GM13976 (cell line): ENCODE measurements at regions not wholly inside any gene's neighbourhood (a gene's known extent, or its start where the extent isn't known, plus 50 kb on each side); places are given as distances from the start of the nearest gene placed in this dataset.

Experiments used
- DNase-seq: peaks from one replicate; pipeline ENCODE4 v3.0.0; 2012; ENCODE audit warnings: low spot score
- CTCF ChIP-seq: IDR thresholded peaks from 2 replicates; pipeline ENCODE4 v1.5.1; 2012; ENCODE audit warnings: borderline replicate concordance, mild to moderate bottlenecking; ENCODE audit not compliant: insufficient read depth; ENCODE audit errors: extremely low read depth, missing control alignments, control extremely low read depth
- in situ Hi-C: fragments of 300-500 bp; cut with MboI; formaldehyde crosslinking; loops from one replicate; pipeline ENCODE4 v1.12.0; 2022; ENCODE audit warnings: low sequenced_read_pairs, mixed read lengths, inconsistent platforms; ENCODE audit not compliant: unreplicated experiment

DNA sequence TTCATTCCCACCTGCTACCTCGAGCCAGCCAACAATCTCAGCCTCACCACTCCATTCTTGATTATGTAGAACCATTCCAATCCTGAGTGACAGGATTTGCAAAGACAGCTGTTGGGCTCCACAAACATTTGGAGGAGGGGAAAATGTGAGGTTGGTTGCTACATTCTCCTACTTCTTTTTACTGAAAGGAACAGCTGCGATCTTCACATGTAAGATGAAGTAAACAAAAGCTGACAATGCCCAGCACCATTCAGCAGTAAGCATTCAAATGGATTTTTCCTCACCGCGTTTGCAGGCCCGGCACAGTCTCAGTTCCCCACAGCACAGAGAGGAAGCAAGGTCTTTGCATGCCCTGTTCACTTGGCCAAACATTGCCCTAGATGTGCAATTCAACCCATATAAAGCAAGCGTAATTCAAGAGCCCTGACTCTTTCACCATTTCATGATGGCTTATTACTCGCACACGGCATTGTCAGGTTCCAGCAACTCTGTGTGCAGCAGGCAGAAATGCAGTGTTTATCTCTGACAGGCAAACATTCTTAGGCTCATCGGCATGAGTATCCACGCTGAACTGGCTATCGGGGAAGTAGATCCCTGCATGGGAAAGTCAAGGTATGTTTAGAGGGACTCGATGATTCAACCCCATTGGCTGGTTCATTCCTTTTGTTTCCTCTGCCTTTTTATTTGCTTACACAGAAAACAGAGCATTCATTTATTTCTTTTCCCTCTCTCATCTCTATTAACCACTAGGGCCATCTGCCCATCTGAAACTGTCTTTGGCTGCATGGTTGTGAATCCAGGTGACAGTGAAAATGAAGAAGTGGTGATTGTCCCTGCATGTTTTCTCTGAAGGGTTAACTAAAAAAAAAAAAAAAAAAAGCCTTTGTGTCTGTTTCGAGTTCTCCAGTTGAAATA lies 236.1 kb upstream of the PLEKHG7 start:
- TF ChIP-seq CTCF: no peak
- in situ Hi-C loops: loop anchor here (10.0 to 25.0 kb wide), 2 partner anchors 96 to 322 kb away; partner anchors contain the start of gene BTG1
- no peak for DNase-seq

- TF ChIP-seq CTCF: no peak
- in situ Hi-C loops: loop anchor here (10.0 to 25.0 kb wide), 2 partner anchors 96 to 321 kb away; partner anchors contain the start of gene BTG1
- no peak for DNase-seq
These were observed 236.9 kb upstream of the PLEKHG7 start for GRCh38 chr12:92465786-92466295.

- TF ChIP-seq CTCF: no peak
- no peak for DNase-seq
- in situ Hi-C loops: loop anchor here (10.0 to 25.0 kb wide), 2 partner anchors 97 to 320 kb away; partner anchors contain the start of gene BTG1
These were observed 237.9 kb upstream of the PLEKHG7 start for GRCh38 chr12:92464911-92465310.

- no peak for DNase-seq
- TF ChIP-seq CTCF: no peak
- in situ Hi-C loops: loop anchor here (10.0 to 25.0 kb wide), 2 partner anchors 99 to 318 kb away; partner anchors contain the start of gene BTG1
These were observed 239.6 kb upstream of the PLEKHG7 start for GRCh38 chr12:92463171-92463570.

DNA sequence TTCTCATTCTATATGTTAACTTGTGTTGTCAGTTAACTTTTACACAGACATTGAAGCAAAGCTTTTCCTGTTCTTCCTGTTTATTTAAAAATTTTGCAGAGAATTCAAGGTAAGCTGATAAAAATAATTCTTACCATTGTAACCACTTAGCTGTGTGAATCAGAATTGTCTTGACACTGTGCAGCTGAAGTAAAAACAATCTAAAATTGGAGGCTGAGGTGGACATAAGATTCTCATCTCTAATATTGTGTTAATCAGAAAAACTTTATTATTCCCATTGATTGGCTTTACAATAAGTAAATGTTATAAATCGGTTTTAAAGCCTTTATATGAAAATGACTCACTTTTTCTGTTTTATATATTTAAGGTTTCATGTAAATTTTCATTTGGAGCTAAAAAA lies 240.3 kb upstream of the PLEKHG7 start:
- no peak for DNase-seq
- no peak for TF ChIP-seq CTCF
- in situ Hi-C loops: loop anchor here (10.0 to 25.0 kb wide), 2 partner anchors 100 to 318 kb away; partner anchors contain the start of gene BTG1

- TF ChIP-seq CTCF: no peak
- in situ Hi-C loops: loop anchor here (10.0 to 25.0 kb wide), 2 partner anchors 100 to 317 kb away; partner anchors contain the start of gene BTG1
- DNase-seq: no peak
These were observed 240.7 kb upstream of the PLEKHG7 start for GRCh38 chr12:92462049-92462448.
